HepG2 (cell line): ENCODE measurements at regions not wholly inside any gene's neighbourhood (a gene's known extent, or its start where the extent isn't known, plus 50 kb on each side); places are given as distances from the start of the nearest gene placed in this dataset.

Experiments
- ATAC-seq: fragments of 200-7000 bp; cut with Tn5 transposase; 3 replicates; pipeline ENCODE4 v1.9.1; 2020; ENCODE audit warnings: mild to moderate bottlenecking, moderate library complexity
- BruUV-seq: library from RNA; stranded (reverse); fragments of 400-500 nt; replicated peaks from 2 replicates; lab custom pipeline; 2021; lab: Mats Ljungman, UMichigan
- CTCF ChIA-PET: fragments of 300-600 bp; formaldehyde crosslinking; extraction: SDS; loops from one replicate; lab custom pipeline; 2021; ENCODE audit warnings: low total read pairs, inconsistent platforms, low intra/inter-chr PET ratio; lab: Yijun Ruan, JAX
- POLR2A ChIA-PET: fragments of 350-600 bp; sonication (Branson Sonifier 250); formaldehyde crosslinking; loops from one replicate; lab custom pipeline; 2020; ENCODE audit warnings: antibody characterized with exemption, inconsistent platforms; lab: Yijun Ruan, JAX
- DNase-seq: peaks from one replicate; pipeline ENCODE4 v3.0.0-alpha.2; 2015; ENCODE audit warnings: low spot score
- FAIRE-seq: peaks from 3 replicates; lab custom pipeline; 2011; peaks lifted over from hg19 to GRCh38; lab: Jason Lieb, UNC
- H2AFZ ChIP-seq: one replicate; pipeline ENCODE4 v1.6.1; 2011; ENCODE audit warnings: low read length, inconsistent platforms
- H3K27ac ChIP-seq: fragments of 300-600 bp; 3 replicates; pipeline ENCODE4 v1.8.0; 2011; ENCODE audit warnings: mixed run types, mild to moderate bottlenecking, mixed read lengths, low read length, inconsistent platforms; ENCODE audit not compliant: insufficient read depth; ENCODE audit errors: extremely low read length
- H3K27me3 ChIP-seq, 2 experiments: fragments of 200-600 bp in 1 of 2; 2 replicates in 1 of 2; 3 replicates in 1 of 2; pipeline versions ENCODE4 v1.6.0 to v1.8.0; 2011; ENCODE audit warnings: low read length in 2 of 2, mild to moderate bottlenecking in 2 of 2, moderate library complexity in 2 of 2, inconsistent platforms in 1 of 2; ENCODE audit not compliant: insufficient read depth in 2 of 2, control insufficient read depth in 1 of 2
- H3K36me3 ChIP-seq, 2 experiments: fragments of 200-600 bp in 1 of 2; replicated peaks in 1 of 2; 2 replicates in 1 of 2; 3 replicates in 1 of 2; pipeline versions ENCODE4 v1.5.1 to v1.8.0; 2011; ENCODE audit warnings: low read length in 2 of 2, inconsistent platforms in 1 of 2; ENCODE audit not compliant: insufficient read depth in 2 of 2, control insufficient read depth in 1 of 2
- H3K4me1 ChIP-seq: 2 replicates; pipeline ENCODE4 v1.5.1; 2012; ENCODE audit warnings: low read length, inconsistent platforms; ENCODE audit not compliant: insufficient read depth
- H3K4me2 ChIP-seq: 2 replicates; pipeline ENCODE4 v1.6.0; 2011; ENCODE audit warnings: low read depth, low read length, inconsistent platforms
- H3K4me3 ChIP-seq, 3 experiments: fragments of 200-600 bp in 1 of 3; sonication (generic), shearing (Covaris generic) in 1 of 3; replicated peaks in 1 of 3; 2 replicates each; pipeline ENCODE4 v1.5.1; 2011 to 2016; ENCODE audit warnings: low read length in 3 of 3, inconsistent platforms in 2 of 3, low read depth in 2 of 3, mild to moderate bottlenecking in 2 of 3, control low read depth in 1 of 3, mixed read lengths in 1 of 3; ENCODE audit not compliant: insufficient read depth in 1 of 3
- H3K79me2 ChIP-seq: one replicate; pipeline ENCODE4 v1.6.1; 2011; ENCODE audit warnings: low read length, inconsistent platforms; ENCODE audit not compliant: insufficient read depth
- H3K9ac ChIP-seq: 2 replicates; pipeline ENCODE4 v1.6.0; 2011; ENCODE audit warnings: mild to moderate bottlenecking, low read depth, low read length, inconsistent platforms; ENCODE audit not compliant: insufficient read depth
- H3K9me3 ChIP-seq: 2 replicates; pipeline ENCODE4 v1.5.1; 2012; ENCODE audit warnings: mild to moderate bottlenecking, low read length
- H4K20me1 ChIP-seq: 2 replicates; pipeline ENCODE4 v1.6.0; 2011; ENCODE audit warnings: inconsistent platforms, mild to moderate bottlenecking, low read length, moderate library complexity; ENCODE audit not compliant: insufficient read depth
- AHR ChIP-seq: IDR thresholded peaks from 2 replicates; pipeline ENCODE4 v1.6.1; 2018; ENCODE audit warnings: missing genetic modification reagents, missing compliant biosample characterization
- ATF6 ChIP-seq: sonication (generic); formaldehyde crosslinking; conservative IDR thresholded peaks from 2 replicates; pipeline ENCODE4 v1.4.0; 2020; ENCODE audit warnings: missing genetic modification reagents
- FOXC1 ChIP-seq: sonication (generic); formaldehyde crosslinking; IDR thresholded peaks from 2 replicates; pipeline ENCODE4 v1.8.0; 2022; ENCODE audit warnings: mild to moderate bottlenecking, missing genetic modification reagents, borderline replicate concordance
- MAFF ChIP-seq: IDR thresholded peaks from 2 replicates; pipeline ENCODE4 v1.6.1; 2011; ENCODE audit warnings: low read depth, low read length, improper control_type of control experiment
- MNT ChIP-seq: fragments of 450-650 bp; IDR thresholded peaks from 2 replicates; pipeline ENCODE4 v1.6.1; 2016
- SMARCE1 ChIP-seq: fragments of 450-650 bp; IDR thresholded peaks from 2 replicates; pipeline ENCODE4 v1.6.1; 2017; ENCODE audit warnings: borderline replicate concordance
- SP4 ChIP-seq: sonication (generic); formaldehyde crosslinking; IDR thresholded peaks from 2 replicates; pipeline ENCODE4 v1.8.1; 2023; ENCODE audit warnings: mild to moderate bottlenecking, missing genetic modification reagents
- TSC22D2 ChIP-seq: sonication (generic); formaldehyde crosslinking; IDR thresholded peaks from 2 replicates; pipeline ENCODE4 v1.5.1; 2020; ENCODE audit warnings: missing genetic modification reagents, mild to moderate bottlenecking, borderline replicate concordance
- WIZ ChIP-seq: sonication (generic); formaldehyde crosslinking; IDR thresholded peaks from 2 replicates; pipeline ENCODE4 v1.5.1; 2020; ENCODE audit warnings: mild to moderate bottlenecking, missing genetic modification reagents
- ZBED4 ChIP-seq: sonication (generic); formaldehyde crosslinking; IDR thresholded peaks from 2 replicates; pipeline ENCODE4 v1.4.0; 2020; ENCODE audit warnings: missing genetic modification reagents, borderline replicate concordance
- ZNF326 ChIP-seq: sonication (generic); formaldehyde crosslinking; IDR thresholded peaks from 2 replicates; pipeline ENCODE4 v1.4.0; 2020; ENCODE audit warnings: missing genetic modification reagents, borderline replicate concordance
- ZNF557 ChIP-seq: sonication (generic); formaldehyde crosslinking; IDR thresholded peaks from 2 replicates; pipeline ENCODE4 v1.4.0; 2020; ENCODE audit warnings: missing genetic modification reagents
- WGBS: methylation state at CpG from one replicate; pipeline ENCODE4 v1.1.6; 2017; ENCODE audit warnings: low lambda C conversion rate; 5-methylcytosine and 5-hydroxymethylcytosine counted together
- in situ Hi-C: cut with HindIII; loops from 2 replicates; pipeline ENCODE4 v1.10.0; 2017; ENCODE audit warnings: low pct_unique_long_range_greater_than_20kb; ENCODE audit not compliant: extremely low pct_ligation_motif_present
- intact Hi-C: fragments of 100-400 bp; cut with micrococcal nuclease; formaldehyde crosslinking; loops from one replicate; pipeline ENCODE4 v1.10.0; 2022; ENCODE audit not compliant: unreplicated experiment

GRCh38 chr7:24049296-24049695, 234.7 kb upstream of the NPY start:
- 17% methylated on average over 2 of the region's 2 CpGs for WGBS
- Histone ChIP-seq H3K27ac (no peak overlapping the region), H3K36me3 (no peaks in the 10 kb centered on the region), H2AFZ (no peak overlapping the region), H4K20me1 (no peaks in the 10 kb centered on the region), H3K4me2 (no peak overlapping the region), H3K27me3 (no peaks in the 10 kb centered on the region), H3K4me1 (no peaks in the 10 kb centered on the region), H3K79me2 (no peaks in the 10 kb centered on the region), H3K9me3 (no peaks in the 10 kb centered on the region), H3K4me3 (no peak overlapping the region), H3K9ac (no peak overlapping the region)
- POLR2A ChIA-PET, result no interaction called here
- intact Hi-C loops, result no loop called here
- in situ Hi-C loops, result no loop called here
- FAIRE-seq (no peak), ATAC-seq (no peak), DNase-seq (no peak)
- TF ChIP-seq ZNF557, result no peak
- no peak for TF ChIP-seq ZBED4 (CRISPR knock-in tag)
- BruUV-seq, result no TSS peak
- CTCF ChIA-PET, result no interaction called here

GRCh38 chr7:24050991-24051560, 232.9 kb upstream of the NPY start:
- 22% methylated on average over 7 of the region's 7 CpGs for WGBS
- in situ Hi-C loops (no loop called here), intact Hi-C loops (no loop called here)
- Histone ChIP-seq H4K20me1 (no peaks in the 10 kb centered on the region), H3K79me2 (no peaks in the 10 kb centered on the region), H3K9me3 (no peaks in the 10 kb centered on the region), H3K27me3 (no peaks in the 10 kb centered on the region), H3K4me1 (no peaks in the 10 kb centered on the region), H3K36me3 (no peaks in the 10 kb centered on the region), H3K27ac (no peak overlapping the region), H2AFZ (no peak overlapping the region), H3K9ac (no peak overlapping the region), H3K4me3 (no peak overlapping the region), H3K4me2 (no peak overlapping the region)
- ATAC-seq, result no peak
- CTCF ChIA-PET, result no interaction called here
- FAIRE-seq, result no peak
- no peak for DNase-seq
- BruUV-seq, result no TSS peak
- POLR2A ChIA-PET, result no interaction called here
- TF ChIP-seq SP4 (CRISPR knock-in tag) (no peak), SMARCE1 (no peak), ATF6 (CRISPR knock-in tag) (no peak), AHR (CRISPR knock-in tag) (no peak), MNT (no peak), FOXC1 (CRISPR knock-in tag) (no peak), ZNF326 (CRISPR knock-in tag) (no peak), TSC22D2 (CRISPR knock-in tag) (no peak), WIZ (no peak), MAFF (no peak)
